ENCODE measurements at regions not wholly inside any gene's neighbourhood (a gene's known extent, or its start where the extent isn't known, plus 50 kb on each side); places are given as distances from the start of the nearest gene placed in this dataset.
"Not testable (repeated sequence)": the region's sequence is repeated elsewhere in the genome, so short reads cannot be mapped to it uniquely, and the experiment has no call there.

GRCh38 chr11:57920971-57921370 lies 102.7 kb upstream of the OR9Q1 start:
- DNase-seq, result no peak

GRCh38 chr11:57932105-57932504 lies 91.6 kb upstream of the OR9Q1 start:
- DNase-seq, result no peak

GRCh38 chr11:57935402-57936049 lies 88.2 kb upstream of the OR9Q1 start:
- no peak for DNase-seq

GRCh38 chr11:57936050-57936418 lies 87.6 kb upstream of the OR9Q1 start:
- no peak for DNase-seq

GRCh38 chr11:57937431-57937830 lies 86.2 kb upstream of the OR9Q1 start:
- no peak for DNase-seq

- no peak for DNase-seq
Observed at GRCh38 chr11:57938351-57938750, 85.3 kb upstream of the OR9Q1 start.

- no peak for DNase-seq
Observed at GRCh38 chr11:57940044-57940756, 83.5 kb upstream of the OR9Q1 start.

GRCh38 chr11:57941875-57942274 lies 81.8 kb upstream of the OR9Q1 start:
- DNase-seq, result no peak

- no peak for DNase-seq
Observed at GRCh38 chr11:57942808-57943207, 80.9 kb upstream of the OR9Q1 start.

GRCh38 chr11:57943766-57944165 lies 79.9 kb upstream of the OR9Q1 start:
- not testable (repeated sequence) for DNase-seq

- DNase-seq, result no peak
Observed at GRCh38 chr11:57946628-57947027, 77.1 kb upstream of the OR9Q1 start.

GRCh38 chr11:57964660-57965059 lies 59.0 kb upstream of the OR9Q1 start:
- no peak for DNase-seq

- DNase-seq, result no peak
Observed at GRCh38 chr11:57971272-57972012, 52.2 kb upstream of the OR9Q1 start.

- no peak for DNase-seq
Observed at GRCh38 chr11:57972013-57972367, 51.7 kb upstream of the OR9Q1 start.

Measured in SHP77 (cell line).